ENCODE measurements at regions not wholly inside any gene's neighbourhood (a gene's known extent, or its start where the extent isn't known, plus 50 kb on each side); places are given as distances from the start of the nearest gene placed in this dataset.

- Histone ChIP-seq H3K27me3 (no peaks in the 10 kb centered on the region), H3K4me3 (no peak overlapping the region), H3K9me3 (no peaks in the 10 kb centered on the region), H3K36me3 (no peaks in the 10 kb centered on the region), H3K27ac (no peak overlapping the region), H3K4me1 (no peaks in the 10 kb centered on the region)
- 69 to 71% methylated on average over 1 of the region's 1 CpG for WGBS, 2 donors (ENCODE audit: low coverage in 1 of 2)
- TF ChIP-seq, protein P1, sequence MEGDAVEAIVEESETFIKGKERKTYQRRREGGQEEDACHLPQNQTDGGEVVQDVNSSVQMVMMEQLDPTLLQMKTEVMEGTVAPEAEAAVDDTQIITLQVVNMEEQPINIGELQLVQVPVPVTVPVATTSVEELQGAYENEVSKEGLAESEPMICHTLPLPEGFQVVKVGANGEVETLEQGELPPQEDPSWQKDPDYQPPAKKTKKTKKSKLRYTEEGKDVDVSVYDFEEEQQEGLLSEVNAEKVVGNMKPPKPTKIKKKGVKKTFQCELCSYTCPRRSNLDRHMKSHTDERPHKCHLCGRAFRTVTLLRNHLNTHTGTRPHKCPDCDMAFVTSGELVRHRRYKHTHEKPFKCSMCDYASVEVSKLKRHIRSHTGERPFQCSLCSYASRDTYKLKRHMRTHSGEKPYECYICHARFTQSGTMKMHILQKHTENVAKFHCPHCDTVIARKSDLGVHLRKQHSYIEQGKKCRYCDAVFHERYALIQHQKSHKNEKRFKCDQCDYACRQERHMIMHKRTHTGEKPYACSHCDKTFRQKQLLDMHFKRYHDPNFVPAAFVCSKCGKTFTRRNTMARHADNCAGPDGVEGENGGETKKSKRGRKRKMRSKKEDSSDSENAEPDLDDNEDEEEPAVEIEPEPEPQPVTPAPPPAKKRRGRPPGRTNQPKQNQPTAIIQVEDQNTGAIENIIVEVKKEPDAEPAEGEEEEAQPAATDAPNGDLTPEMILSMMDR (IDR thresholded peaks at IDR 0.05) = no peak
- TF ChIP-seq EP300 (IDR thresholded peaks at IDR 0.05) = no peak
- TF ChIP-seq POLR2A (IDR thresholded peaks at IDR 0.05) = no peak
- TF ChIP-seq POLR2AphosphoS5 (IDR thresholded peaks at IDR 0.05) = no peak
- ATAC-seq = no peak
These were observed 470.8 kb downstream of the PCDH20 start for GRCh38 chr13:60944863-60945262.

DNA sequence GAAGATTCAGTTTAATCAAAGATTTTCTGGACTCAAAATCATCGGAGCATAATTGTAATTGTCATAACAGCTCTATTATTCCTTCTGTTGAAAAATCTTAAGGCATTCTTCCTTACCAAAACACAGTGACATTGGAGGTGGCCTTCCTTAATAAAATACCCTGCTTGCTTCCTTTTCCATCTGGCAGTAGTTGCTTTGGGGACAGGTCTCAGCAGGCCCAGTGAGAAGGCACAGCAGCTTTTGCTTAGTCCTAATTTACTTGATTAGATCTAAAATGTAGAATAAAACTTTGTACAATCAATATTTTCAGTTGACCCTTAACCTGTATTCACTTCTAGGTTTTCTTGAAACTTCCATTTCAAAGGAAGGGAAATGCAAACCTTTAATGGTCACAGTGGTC is 471.6 kb downstream of the PCDH20 start:
- 88% methylated on average over 1 of the region's 1 CpG; no CpG with 5 or more reads in 1 of the 2 donors for WGBS, 2 donors (ENCODE audit: low coverage in 1 of 2)
- no peak for ATAC-seq

DNA sequence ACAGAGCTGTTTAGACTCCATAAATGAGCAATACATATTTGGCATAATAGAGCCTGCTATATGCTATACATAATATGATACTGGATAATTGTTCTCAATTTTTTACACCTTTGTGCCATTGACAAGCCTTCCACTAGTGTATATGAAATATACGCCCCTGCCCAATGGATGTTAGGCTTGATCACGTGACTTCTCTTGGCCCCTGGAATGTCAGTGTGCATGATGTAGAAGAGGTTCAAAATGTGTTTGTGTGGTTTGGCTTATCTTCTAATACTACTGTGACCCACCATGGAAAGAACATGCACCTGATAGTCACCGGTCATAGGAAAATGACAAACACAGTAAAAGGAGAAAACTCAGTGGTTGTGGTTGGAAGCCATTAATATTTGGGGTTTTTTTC is 479.4 kb downstream of the PCDH20 start:
- no peaks in the 10 kb centered on the region for H3K27me3 ChIP-seq
- ATAC-seq = no peak
- TF ChIP-seq, protein P1 (IDR thresholded peaks at IDR 0.05) = no peak
- H3K9me3 ChIP-seq = no peaks in the 10 kb centered on the region
- H3K4me1 ChIP-seq = no peaks in the 10 kb centered on the region
- no peak overlapping the region for H3K4me3 ChIP-seq
- no peak overlapping the region for H3K27ac ChIP-seq
- WGBS, 2 donors (ENCODE audit: low coverage in 1 of 2) = 41 to 86% methylated on average over 2 to 3 of the region's 3 CpGs
- no peaks in the 10 kb centered on the region for H3K36me3 ChIP-seq

More for the DNA sequence above, 471.6 kb downstream of the PCDH20 start:
- Histone ChIP-seq H3K36me3 (no peaks in the 10 kb centered on the region), H3K9me3 (no peaks in the 10 kb centered on the region), H3K4me1 (no peaks in the 10 kb centered on the region), H3K4me3 (no peak overlapping the region), H3K27me3 (no peaks in the 10 kb centered on the region), H3K27ac (no peak overlapping the region)
- TF ChIP-seq POLR2AphosphoS5 (IDR thresholded peaks at IDR 0.05) (no peak), POLR2A (IDR thresholded peaks at IDR 0.05) (no peak), EP300 (IDR thresholded peaks at IDR 0.05) (no peak)
- TF ChIP-seq, protein P1 (IDR thresholded peaks at IDR 0.05) = no peak

GRCh38 chr13:60933638-60934037 is 482.0 kb downstream of the PCDH20 start:
- H3K27ac ChIP-seq = no peak overlapping the region
- WGBS, 2 donors (ENCODE audit: low coverage in 1 of 2) = 40 to 79% methylated on average over 2 of the region's 2 CpGs

DNA sequence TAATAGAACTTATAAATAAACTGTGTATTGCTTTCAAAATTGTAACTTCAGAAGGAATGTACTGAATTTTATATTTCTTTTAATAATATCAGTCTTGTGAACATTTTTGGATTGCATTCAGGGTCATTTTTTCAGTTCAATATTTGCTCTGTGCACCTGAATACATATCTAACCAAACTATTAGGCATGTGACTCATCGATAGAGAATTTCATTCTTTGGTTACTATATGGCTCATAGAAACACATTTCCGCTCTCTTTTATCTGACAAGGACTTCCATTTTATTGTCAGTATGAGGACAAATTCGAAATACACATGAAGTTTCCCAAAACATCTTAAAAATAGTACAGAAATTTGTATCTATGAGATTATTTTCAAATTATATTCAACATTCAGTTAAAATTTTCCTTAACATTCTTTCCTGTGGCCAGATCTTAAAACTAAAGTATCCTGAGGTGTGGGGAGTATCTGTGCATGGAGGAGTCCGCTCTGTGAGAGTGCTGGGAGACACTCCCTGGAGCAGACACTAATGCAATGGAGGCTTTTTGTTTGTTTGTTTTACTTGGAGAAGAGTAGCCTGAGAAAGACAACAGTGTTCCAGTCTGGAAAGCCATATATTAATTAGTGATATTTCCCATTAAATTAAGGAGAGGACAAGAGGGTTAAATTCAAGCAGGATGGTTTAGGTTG is 483.6 kb downstream of the PCDH20 start:
- no peaks in the 10 kb centered on the region for H3K27me3 ChIP-seq
- H3K4me3 ChIP-seq = no peak overlapping the region
- H3K4me1 ChIP-seq = no peaks in the 10 kb centered on the region
- no peaks in the 10 kb centered on the region for H3K36me3 ChIP-seq
- H3K9me3 ChIP-seq = no peaks in the 10 kb centered on the region
- 90% methylated on average over 4 of the region's 4 CpGs for WGBS, 2 donors (ENCODE audit: low coverage in 1 of 2)
- ATAC-seq = no peak
- no peak overlapping the region for H3K27ac ChIP-seq
- TF ChIP-seq, protein P1 (IDR thresholded peaks at IDR 0.05) = no peak
- TF ChIP-seq POLR2AphosphoS5 (IDR thresholded peaks at IDR 0.05) (no peak), EP300 (IDR thresholded peaks at IDR 0.05) (no peak), POLR2A (IDR thresholded peaks at IDR 0.05) (no peak)

More at GRCh38 chr13:60933638-60934037, 482.0 kb downstream of the PCDH20 start:
- Histone ChIP-seq H3K9me3 (no peaks in the 10 kb centered on the region), H3K4me1 (no peaks in the 10 kb centered on the region), H3K4me3 (no peak overlapping the region), H3K36me3 (no peaks in the 10 kb centered on the region), H3K27me3 (no peaks in the 10 kb centered on the region)
- no peak for ATAC-seq
- TF ChIP-seq, protein P1 (IDR thresholded peaks at IDR 0.05) = no peak
- TF ChIP-seq EP300 (IDR thresholded peaks at IDR 0.05) (no peak), POLR2AphosphoS5 (IDR thresholded peaks at IDR 0.05) (no peak), POLR2A (IDR thresholded peaks at IDR 0.05) (no peak)

Data from gastroesophageal sphincter (tissue), 4 donors.